HEK293T (cell line): ENCODE measurements at regions not wholly inside any gene's neighbourhood (a gene's known extent, or its start where the extent isn't known, plus 50 kb on each side); places are given as distances from the start of the nearest gene placed in this dataset.

Experiments
- CTCF ChIA-PET: fragments of 350-600 bp; formaldehyde crosslinking; extraction: SDS; loops from one replicate; lab custom pipeline; 2021; ENCODE audit warnings: antibody characterized with exemption, inconsistent platforms; lab: Yijun Ruan, JAX
- POLR2A ChIA-PET: fragments of 350-600 bp; formaldehyde crosslinking; extraction: SDS; loops from one replicate; lab custom pipeline; 2020; ENCODE audit warnings: antibody characterized with exemption, inconsistent platforms; lab: Yijun Ruan, JAX
- DNase-seq: peaks from one replicate; pipeline ENCODE4 v3.0.0; 2012; ENCODE audit warnings: mixed read lengths; ENCODE audit errors: extremely low spot score
- ARNT ChIP-seq: fragments of 450-650 bp; IDR thresholded peaks from 2 replicates; pipeline ENCODE4 v1.6.1; 2017; ENCODE audit warnings: mild to moderate bottlenecking
- BHLHE40 ChIP-seq: fragments of 450-650 bp; IDR thresholded peaks from 2 replicates; pipeline ENCODE4 v1.6.1; 2016; ENCODE audit warnings: mild to moderate bottlenecking, moderate library complexity, borderline replicate concordance
- CTBP1 ChIP-seq: fragments of 450-650 bp; IDR thresholded peaks from 2 replicates; pipeline ENCODE4 v1.6.1; 2016; ENCODE audit warnings: borderline replicate concordance
- ELF4 ChIP-seq: fragments of 450-650 bp; IDR thresholded peaks from 2 replicates; pipeline ENCODE4 v1.6.1; 2017; ENCODE audit warnings: antibody characterized with exemption
- FOXA1 ChIP-seq: fragments of 450-650 bp; IDR thresholded peaks from 2 replicates; pipeline ENCODE4 v1.6.1; 2016; ENCODE audit warnings: mild to moderate bottlenecking
- FOXK2 ChIP-seq: fragments of 450-650 bp; IDR thresholded peaks from 2 replicates; pipeline ENCODE4 v1.6.1; 2016; ENCODE audit warnings: mild to moderate bottlenecking
- FOXM1 ChIP-seq: fragments of 450-650 bp; IDR thresholded peaks from 2 replicates; pipeline ENCODE4 v1.6.1; 2017; ENCODE audit warnings: mild to moderate bottlenecking, borderline replicate concordance
- HDGF ChIP-seq: fragments of 450-650 bp; IDR thresholded peaks from 2 replicates; pipeline ENCODE4 v1.6.1; 2017; ENCODE audit warnings: antibody characterized with exemption, borderline replicate concordance
- L3MBTL2 ChIP-seq: fragments of 450-650 bp; conservative IDR thresholded peaks from 2 replicates; pipeline ENCODE4 v1.6.1; 2016; ENCODE audit warnings: mild to moderate bottlenecking
- LEF1 ChIP-seq: fragments of 450-650 bp; IDR thresholded peaks from 2 replicates; pipeline ENCODE4 v1.6.1; 2017; ENCODE audit warnings: mild to moderate bottlenecking, borderline replicate concordance
- NFRKB ChIP-seq: fragments of 450-650 bp; IDR thresholded peaks from 2 replicates; pipeline ENCODE4 v1.6.1; 2016; ENCODE audit warnings: mild to moderate bottlenecking, moderate library complexity
- PKNOX1 ChIP-seq: fragments of 450-650 bp; IDR thresholded peaks from 2 replicates; pipeline ENCODE4 v1.6.1; 2016
- SP1 ChIP-seq: fragments of 450-650 bp; IDR thresholded peaks from 2 replicates; pipeline ENCODE4 v1.6.1; 2017
- SUZ12 ChIP-seq: fragments of 450-650 bp; IDR thresholded peaks from 2 replicates; pipeline ENCODE4 v1.6.1; 2016; ENCODE audit warnings: mild to moderate bottlenecking
- TARDBP ChIP-seq: fragments of 450-650 bp; IDR thresholded peaks from 2 replicates; pipeline ENCODE4 v1.6.1; 2016
- ZNF384 ChIP-seq: fragments of 450-650 bp; IDR thresholded peaks from 2 replicates; pipeline ENCODE4 v1.6.1; 2016

- POLR2A ChIA-PET: no interaction called here
- TF ChIP-seq ELF4 (no peak), L3MBTL2 (no peak), BHLHE40 (no peak), ZNF384 (no peak), LEF1 (no peak), FOXA1 (no peak), ARNT (no peak), SP1 (no peak), TARDBP (no peak), CTBP1 (no peak), PKNOX1 (no peak), SUZ12 (no peak)
Measured at GRCh38 chr11:122205036-122205435, 89.0 kb upstream of the BLID start.

GRCh38 chr11:122204206-122204605 lies 88.2 kb upstream of the BLID start:
- POLR2A ChIA-PET: no interaction called here
- DNase-seq: no peak
- CTCF ChIA-PET: interaction anchor here (1.2 to 1.3 kb wide), 2 partner anchors 96 to 549 kb away, joined by 4 read pairs; no protein-coding TSS in a partner anchor
- TF ChIP-seq L3MBTL2: no peak
- TF ChIP-seq FOXM1: no peak
- no peak for TF ChIP-seq PKNOX1
- no peak for TF ChIP-seq ZNF384
- TF ChIP-seq TARDBP: no peak
- TF ChIP-seq LEF1: no peak
- no peak for TF ChIP-seq CTBP1
- no peak for TF ChIP-seq FOXK2

More at GRCh38 chr11:122205036-122205435, 89.0 kb upstream of the BLID start:
- DNase-seq: no peak
- CTCF ChIA-PET: no interaction called here

- TF ChIP-seq TARDBP (no peak), FOXK2 (no peak), L3MBTL2 (no peak), ARNT (no peak), SP1 (no peak), FOXM1 (no peak), SUZ12 (no peak), LEF1 (no peak), BHLHE40 (no peak), CTBP1 (no peak), ZNF384 (no peak), NFRKB (no peak), HDGF (no peak), ELF4 (no peak), FOXA1 (no peak), PKNOX1 (no peak)
- ChIA-PET POLR2A (no interaction called here), CTCF (interaction anchor here (1.0 to 1.3 kb wide), 4 partner anchors 9 to 548 kb away, joined by 3 to 6 read pairs (median 4); no protein-coding TSS in a partner anchor)
- DNase-seq: peak; percentile 76
Measured at GRCh38 chr11:122202951-122203456, 87.0 kb upstream of the BLID start.

GRCh38 chr11:122202161-122202950 lies 86.3 kb upstream of the BLID start:
- TF ChIP-seq FOXK2: no peak
- no peak for TF ChIP-seq HDGF
- no peak for TF ChIP-seq ZNF384
- TF ChIP-seq BHLHE40: no peak
- no peak for TF ChIP-seq LEF1
- TF ChIP-seq CTBP1: no peak
- no peak for TF ChIP-seq SUZ12
- TF ChIP-seq TARDBP: no peak
- no peak for TF ChIP-seq PKNOX1
- TF ChIP-seq FOXA1: no peak
- no peak for TF ChIP-seq ARNT
- TF ChIP-seq FOXM1: no peak
- TF ChIP-seq L3MBTL2: no peak
- no peak for TF ChIP-seq NFRKB
- no peak for TF ChIP-seq SP1
- no peak for TF ChIP-seq ELF4
- ChIA-PET POLR2A (no interaction called here), CTCF (interaction anchor here (1.0 to 1.2 kb wide), 2 partner anchors 10 to 12 kb away, joined by 3 to 6 read pairs; no protein-coding TSS in a partner anchor)
- DNase-seq: no peak

- ChIA-PET CTCF (no interaction called here), POLR2A (no interaction called here)
- TF ChIP-seq NFRKB: no peak
- no peak for TF ChIP-seq FOXA1
- TF ChIP-seq HDGF: no peak
- TF ChIP-seq CTBP1: no peak
- TF ChIP-seq TARDBP: no peak
- no peak for TF ChIP-seq ZNF384
- TF ChIP-seq FOXK2: no peak
- no peak for TF ChIP-seq BHLHE40
- TF ChIP-seq SUZ12: no peak
- no peak for TF ChIP-seq L3MBTL2
- DNase-seq: no peak
Measured at GRCh38 chr11:122201106-122201505, 85.1 kb upstream of the BLID start.
